GM13976 (cell line): ENCODE measurements at regions not wholly inside any gene's neighbourhood (a gene's known extent, or its start where the extent isn't known, plus 50 kb on each side); places are given as distances from the start of the nearest gene placed in this dataset.

Source experiments
- DNase-seq: peaks from one replicate; pipeline ENCODE4 v3.0.0; 2012; ENCODE audit warnings: low spot score
- in situ Hi-C: fragments of 300-500 bp; cut with MboI; formaldehyde crosslinking; loops from one replicate; pipeline ENCODE4 v1.12.0; 2022; ENCODE audit warnings: low sequenced_read_pairs, mixed read lengths, inconsistent platforms; ENCODE audit not compliant: unreplicated experiment
- TF ChIP-seq, protein P1 (sequence below): IDR thresholded peaks from 2 replicates; pipeline ENCODE4 v1.5.1; 2012; ENCODE audit warnings: borderline replicate concordance, mild to moderate bottlenecking; ENCODE audit not compliant: insufficient read depth; ENCODE audit errors: extremely low read depth, missing control alignments, control extremely low read depth

DNA sequence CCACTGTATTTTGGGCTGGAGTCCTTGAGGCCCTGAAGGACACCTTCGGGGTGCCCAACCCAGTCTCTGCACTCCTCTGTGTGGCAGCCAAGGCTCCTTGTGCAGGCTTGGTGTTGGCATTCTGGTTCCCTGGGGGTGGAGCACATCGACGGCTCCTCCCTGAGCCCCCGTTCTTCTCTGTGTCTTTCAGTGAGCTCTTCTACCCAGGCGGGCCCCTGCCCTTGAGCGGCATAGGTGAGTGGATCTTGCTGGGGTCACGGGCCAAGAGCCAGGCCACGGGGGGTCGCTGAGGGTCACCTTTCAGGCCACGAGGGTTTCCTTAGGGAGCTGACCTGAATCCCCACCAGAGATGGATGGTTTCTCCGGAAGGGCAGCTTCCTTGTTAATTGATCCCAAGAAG, 234.8 kb downstream of the SNRPN start:
- no peak for DNase-seq
- in situ Hi-C loops: no loop called here
- TF ChIP-seq, protein P1, sequence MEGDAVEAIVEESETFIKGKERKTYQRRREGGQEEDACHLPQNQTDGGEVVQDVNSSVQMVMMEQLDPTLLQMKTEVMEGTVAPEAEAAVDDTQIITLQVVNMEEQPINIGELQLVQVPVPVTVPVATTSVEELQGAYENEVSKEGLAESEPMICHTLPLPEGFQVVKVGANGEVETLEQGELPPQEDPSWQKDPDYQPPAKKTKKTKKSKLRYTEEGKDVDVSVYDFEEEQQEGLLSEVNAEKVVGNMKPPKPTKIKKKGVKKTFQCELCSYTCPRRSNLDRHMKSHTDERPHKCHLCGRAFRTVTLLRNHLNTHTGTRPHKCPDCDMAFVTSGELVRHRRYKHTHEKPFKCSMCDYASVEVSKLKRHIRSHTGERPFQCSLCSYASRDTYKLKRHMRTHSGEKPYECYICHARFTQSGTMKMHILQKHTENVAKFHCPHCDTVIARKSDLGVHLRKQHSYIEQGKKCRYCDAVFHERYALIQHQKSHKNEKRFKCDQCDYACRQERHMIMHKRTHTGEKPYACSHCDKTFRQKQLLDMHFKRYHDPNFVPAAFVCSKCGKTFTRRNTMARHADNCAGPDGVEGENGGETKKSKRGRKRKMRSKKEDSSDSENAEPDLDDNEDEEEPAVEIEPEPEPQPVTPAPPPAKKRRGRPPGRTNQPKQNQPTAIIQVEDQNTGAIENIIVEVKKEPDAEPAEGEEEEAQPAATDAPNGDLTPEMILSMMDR: no peak

DNA sequence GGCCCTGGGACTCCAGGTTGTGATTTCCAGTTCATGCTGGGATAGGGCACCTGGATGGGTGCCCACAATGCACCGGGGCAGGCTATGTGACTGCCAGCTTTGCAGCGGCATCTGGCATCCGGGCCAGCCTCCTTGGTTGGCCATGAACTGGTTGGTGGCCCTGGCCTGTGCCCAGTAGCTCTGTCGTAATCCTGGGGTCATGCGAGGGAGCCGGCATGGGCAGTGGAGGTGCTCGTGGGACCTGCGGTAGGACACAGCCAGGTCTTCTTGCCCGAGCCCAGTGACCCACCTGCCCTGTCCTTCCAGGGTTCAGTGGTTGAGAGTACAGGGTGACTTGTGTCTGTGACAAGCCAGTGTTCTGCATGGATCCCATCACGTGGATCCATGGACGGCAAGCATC, 237.9 kb downstream of the SNRPN start:
- TF ChIP-seq, protein P1: no peak
- in situ Hi-C loops: no loop called here
- DNase-seq: no peak

DNA sequence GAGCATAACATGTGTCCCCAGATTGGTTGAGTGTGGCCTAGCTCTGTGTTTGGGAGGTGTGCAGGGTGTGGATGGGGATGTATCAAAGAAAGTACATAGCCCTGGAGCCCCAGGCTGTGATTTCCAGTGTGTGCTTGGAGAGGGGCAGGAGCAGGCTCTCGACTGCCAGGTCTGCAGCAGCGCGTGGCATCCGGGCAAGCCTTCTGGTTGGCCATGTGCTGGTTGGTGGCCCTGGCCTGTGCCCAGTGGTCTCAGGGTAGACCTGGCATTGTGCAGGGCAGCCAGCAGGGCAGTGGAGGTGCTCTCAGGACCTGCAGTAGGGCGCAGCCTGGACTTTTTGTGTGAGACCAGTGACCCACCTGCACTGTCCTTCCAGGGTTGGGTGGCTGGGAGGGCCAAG, 231.5 kb downstream of the UBE3A start:
- in situ Hi-C loops: no loop called here
- no peak for DNase-seq
- TF ChIP-seq, protein P1: no peak

DNA sequence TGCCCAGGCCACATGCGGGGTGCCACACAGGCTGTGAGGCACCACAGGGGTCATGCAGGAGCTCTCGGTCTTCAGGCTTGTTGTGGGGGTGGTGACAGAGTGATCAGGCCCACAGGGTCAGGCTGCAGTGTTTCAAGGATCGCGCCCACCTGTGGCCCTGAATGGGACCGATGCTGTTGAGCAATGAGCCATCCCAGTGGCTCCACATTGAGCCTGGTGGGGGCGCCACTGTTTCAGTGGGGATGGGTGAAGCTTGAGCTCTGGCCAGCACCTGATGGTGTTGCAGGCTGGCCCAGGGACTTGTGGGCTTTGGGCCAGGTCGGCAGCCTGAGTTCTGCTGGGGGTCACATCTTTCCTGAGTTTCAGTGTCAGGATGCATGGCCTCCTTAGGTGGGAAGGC, 230.1 kb downstream of the UBE3A start:
- DNase-seq: no peak
- in situ Hi-C loops: no loop called here
- TF ChIP-seq, protein P1: no peak

DNA sequence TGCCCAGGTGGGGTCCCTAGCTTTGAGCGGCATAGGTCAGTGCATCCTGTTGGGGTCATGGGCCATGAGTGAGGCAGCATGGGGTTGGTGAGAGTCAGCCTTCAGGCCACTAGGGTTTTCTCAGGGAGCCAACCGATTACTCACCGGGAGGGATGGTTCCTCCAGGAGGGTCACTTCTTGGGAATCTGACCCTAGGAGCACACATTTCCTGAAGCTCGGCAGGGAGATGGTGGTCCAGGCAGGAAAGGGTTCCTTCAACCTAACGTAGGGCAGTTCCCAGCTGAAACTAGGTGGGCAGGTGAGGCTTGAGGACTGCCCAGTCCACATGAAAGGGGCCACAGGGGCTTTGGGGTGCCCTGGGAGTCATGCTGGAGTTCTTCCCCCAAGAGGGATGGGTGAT, 218.0 kb downstream of the UBE3A start:
- TF ChIP-seq, protein P1: no peak
- no peak for DNase-seq
- in situ Hi-C loops: no loop called here

DNA sequence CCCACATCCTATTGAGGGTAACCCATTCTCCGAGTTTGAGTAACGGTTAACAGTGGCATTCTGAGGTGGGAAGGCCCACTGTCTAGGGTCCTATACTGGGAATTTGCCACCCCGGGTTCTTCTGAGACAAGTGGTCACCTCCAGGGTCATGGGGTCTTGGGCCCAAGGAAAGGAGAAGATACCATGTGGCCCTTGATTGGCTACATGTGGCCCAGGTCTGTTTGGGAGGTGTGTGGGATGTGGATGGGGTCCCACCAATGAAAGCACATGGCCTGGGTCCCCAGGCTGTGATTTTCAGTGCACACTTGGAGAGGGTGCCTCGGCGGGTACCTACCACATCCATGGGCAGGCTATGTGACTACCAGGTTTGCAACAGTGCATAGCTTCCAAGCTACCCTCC, 214.4 kb downstream of the UBE3A start:
- in situ Hi-C loops: no loop called here
- TF ChIP-seq, protein P1: no peak

DNA sequence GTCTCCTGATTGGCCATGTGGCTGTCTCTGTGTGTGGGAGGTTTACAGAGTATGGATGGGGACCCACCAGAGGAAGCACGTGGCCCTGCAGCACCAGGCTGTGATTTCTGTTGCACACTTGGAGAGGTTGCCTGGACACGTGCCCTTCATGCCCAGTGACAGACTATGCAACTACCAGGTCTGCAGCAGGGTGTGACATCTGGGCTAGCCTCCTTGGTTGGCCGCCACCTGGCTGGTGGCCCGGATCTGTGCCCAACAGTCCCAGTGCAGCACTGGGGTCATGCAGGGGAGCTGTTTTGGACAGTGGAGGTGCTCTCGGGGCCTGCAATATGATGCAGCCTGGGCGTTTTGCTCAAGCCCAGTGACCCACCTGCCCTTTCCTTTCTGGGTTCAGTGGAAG, 212.5 kb downstream of the UBE3A start:
- DNase-seq: no peak
- TF ChIP-seq, protein P1: no peak
- in situ Hi-C loops: no loop called here

More for the DNA sequence above, 214.4 kb downstream of the UBE3A start:
- DNase-seq: no peak
